H1 (cell line): ENCODE measurements at regions not wholly inside any gene's neighbourhood (a gene's known extent, or its start where the extent isn't known, plus 50 kb on each side); places are given as distances from the start of the nearest gene placed in this dataset.

Source experiments
- CTCF ChIA-PET: fragments of 300-600 bp; sonication (Branson Sonifier 250); formaldehyde crosslinking; loops from one replicate; lab custom pipeline; 2021; ENCODE audit not compliant: partially characterized antibody; lab: Charles Lee
- POLR2A ChIA-PET: fragments of 300-600 bp; sonication (Branson Sonifier 250); formaldehyde crosslinking; loops from one replicate; lab custom pipeline; 2021; ENCODE audit warnings: inconsistent platforms; ENCODE audit not compliant: partially characterized antibody; lab: Charles Lee
- DNase-seq, 2 experiments: peaks; one replicate each; pipeline versions ENCODE4 v3.0.0 to v3.0.0-alpha.2; 2010 to 2022; ENCODE audit warnings: low spot score in 2 of 2, low read depth in 1 of 2, mixed read lengths in 1 of 2
- FAIRE-seq: peaks from 2 replicates; lab custom pipeline; 2011; peaks lifted over from hg19 to GRCh38; lab: Jason Lieb, UNC
- H2AFZ ChIP-seq: 2 replicates; pipeline ENCODE4 v1.8.1; 2012; ENCODE audit warnings: low read length, inconsistent platforms
- H2AK5ac ChIP-seq: 2 replicates; pipeline ENCODE4 v1.6.1; 2013; ENCODE audit warnings: low read depth, low read length
- H2BK120ac ChIP-seq: replicated peaks from 2 replicates; pipeline ENCODE3; 2013; ENCODE audit warnings: low read depth, low read length, inconsistent platforms
- H2BK12ac ChIP-seq: 2 replicates; pipeline ENCODE4 v1.6.1; 2013; ENCODE audit warnings: low read depth, low read length
- H2BK15ac ChIP-seq: 2 replicates; pipeline ENCODE4 v1.6.1; 2013; ENCODE audit warnings: low read length
- H2BK20ac ChIP-seq: 2 replicates; pipeline ENCODE4 v1.6.1; 2013; ENCODE audit warnings: low read length
- H2BK5ac ChIP-seq: 2 replicates; pipeline ENCODE4 v1.6.1; 2013; ENCODE audit warnings: low read depth, low read length
- H3K14ac ChIP-seq: 2 replicates; pipeline ENCODE4 v1.6.1; 2013; ENCODE audit warnings: inconsistent platforms; ENCODE audit not compliant: insufficient read length
- H3K18ac ChIP-seq: 2 replicates; pipeline ENCODE4 v1.6.1; 2013; ENCODE audit warnings: low read length; ENCODE audit errors: extremely low read depth
- H3K23ac ChIP-seq: 2 replicates; pipeline ENCODE4 v1.6.1; 2013; ENCODE audit warnings: inconsistent platforms; ENCODE audit not compliant: insufficient read length
- H3K23me2 ChIP-seq: 2 replicates; pipeline ENCODE4 v1.6.1; 2013; ENCODE audit warnings: low read depth, low read length
- H3K27ac ChIP-seq: 2 replicates; pipeline ENCODE4 v1.6.1; 2011; ENCODE audit warnings: low read depth, low read length, inconsistent platforms
- H3K27me3 ChIP-seq, 4 experiments: replicated peaks in 1 of 4; 1 replicate in 1 of 4; 2 replicates in 3 of 4; pipeline versions ENCODE4 v1.6.1 to v1.8.1; 2011 to 2013; ENCODE audit warnings: low read length in 3 of 4, mild to moderate bottlenecking in 3 of 4, inconsistent platforms in 2 of 4, mixed read lengths in 2 of 4, moderate library complexity in 1 of 4; ENCODE audit not compliant: control insufficient read depth in 3 of 4, insufficient read depth in 3 of 4; ENCODE audit errors: extremely low read depth in 1 of 4
- H3K36me3 ChIP-seq, 4 experiments: 2 replicates each; pipeline versions ENCODE4 v1.6.1 to v1.8.1; 2011 to 2013; ENCODE audit warnings: mild to moderate bottlenecking in 4 of 4, low read length in 3 of 4, moderate library complexity in 2 of 4, control low read depth in 1 of 4, inconsistent platforms in 1 of 4; ENCODE audit not compliant: insufficient read depth in 4 of 4, control insufficient read depth in 2 of 4
- H3K4ac ChIP-seq: replicated peaks from 2 replicates; pipeline ENCODE3; 2013; ENCODE audit warnings: low read length, low read depth, mixed read lengths, inconsistent platforms; ENCODE audit not compliant: insufficient read length
- H3K4me1 ChIP-seq, 4 experiments: replicated peaks in 1 of 4; 1 replicate in 1 of 4; 2 replicates in 3 of 4; pipeline versions ENCODE4 v1.6.1 to v1.8.1; 2011 to 2013; ENCODE audit warnings: low read length in 3 of 4, inconsistent platforms in 2 of 4, mixed read lengths in 1 of 4; ENCODE audit not compliant: insufficient read depth in 4 of 4, control insufficient read depth in 3 of 4
- H3K4me2 ChIP-seq, 2 experiments: 2 replicates each; pipeline versions ENCODE4 v1.6.1 to v1.8.1; 2011 to 2013; ENCODE audit warnings: low read depth in 2 of 2, low read length in 2 of 2, control low read depth in 1 of 2, inconsistent platforms in 1 of 2, mild to moderate bottlenecking in 1 of 2; ENCODE audit not compliant: insufficient read depth in 1 of 2
- H3K4me3 ChIP-seq, 4 experiments: fragments of 200-600, 300-600 bp in 1 of 4; sonication (generic), shearing (Covaris generic), sonication (Bioruptor Twin) in 1 of 4; 2 replicates each; pipeline versions ENCODE4 v1.5.1 to v1.8.1; 2011 to 2016; ENCODE audit warnings: low read length in 4 of 4, low read depth in 3 of 4, control low read depth in 2 of 4, inconsistent platforms in 2 of 4, mild to moderate bottlenecking in 2 of 4, mixed read lengths in 1 of 4, moderate library complexity in 1 of 4; ENCODE audit not compliant: insufficient read depth in 2 of 4; ENCODE audit errors: extremely low read depth in 1 of 4
- H3K56ac ChIP-seq: replicated peaks from 2 replicates; pipeline ENCODE3; 2013; ENCODE audit warnings: low read depth, mild to moderate bottlenecking, mixed read lengths, low read length, inconsistent platforms; ENCODE audit not compliant: insufficient read length
- H3K79me1 ChIP-seq: 2 replicates; pipeline ENCODE4 v1.6.1; 2013; ENCODE audit warnings: low read depth, low read length, control low read depth
- H3K79me2 ChIP-seq, 2 experiments: 2 replicates each; pipeline versions ENCODE4 v1.6.1 to v1.8.1; 2012 to 2013; ENCODE audit warnings: low read length in 2 of 2, mild to moderate bottlenecking in 2 of 2, inconsistent platforms in 1 of 2; ENCODE audit not compliant: insufficient read depth in 2 of 2, control insufficient read depth in 1 of 2
- H3K9ac ChIP-seq, 4 experiments: replicated peaks in 1 of 4; 1 replicate in 1 of 4; 2 replicates in 3 of 4; pipeline versions ENCODE4 v1.6.1 to v1.8.1; 2011 to 2013; ENCODE audit warnings: low read depth in 3 of 4, low read length in 3 of 4, control low read depth in 2 of 4, mild to moderate bottlenecking in 2 of 4, moderate library complexity in 2 of 4, inconsistent platforms in 1 of 4; ENCODE audit errors: extremely low read depth in 1 of 4
- H3K9me3 ChIP-seq, 2 experiments: 2 replicates each; pipeline versions ENCODE4 v1.6.1 to v1.8.1; 2012 to 2013; ENCODE audit warnings: mild to moderate bottlenecking in 2 of 2, moderate library complexity in 2 of 2, control low read depth in 1 of 2, inconsistent platforms in 1 of 2, low read depth in 1 of 2, low read length in 1 of 2, mixed read lengths in 1 of 2; ENCODE audit not compliant: insufficient read depth in 2 of 2
- H4K20me1 ChIP-seq, 2 experiments: replicated peaks in 1 of 2; 2 replicates each; pipeline versions ENCODE3 to v1.8.1; 2011 to 2013; ENCODE audit warnings: inconsistent platforms in 2 of 2, low read length in 2 of 2, mild to moderate bottlenecking in 1 of 2; ENCODE audit not compliant: insufficient read depth in 2 of 2, control insufficient read depth in 1 of 2
- H4K5ac ChIP-seq: 2 replicates; pipeline ENCODE4 v1.6.1; 2013; ENCODE audit warnings: low read length, low read depth, mixed read lengths, inconsistent platforms; ENCODE audit not compliant: insufficient read length
- H4K8ac ChIP-seq: 2 replicates; pipeline ENCODE4 v1.8.0; 2013; ENCODE audit warnings: mild to moderate bottlenecking, moderate library complexity, low read length, inconsistent platforms; ENCODE audit not compliant: insufficient read depth; ENCODE audit errors: extremely low read depth
- H4K91ac ChIP-seq: replicated peaks from 2 replicates; pipeline ENCODE3; 2013; ENCODE audit warnings: low read length, mixed read lengths, inconsistent platforms; ENCODE audit not compliant: insufficient read length
- ATF3 ChIP-seq: IDR thresholded peaks from 2 replicates; pipeline ENCODE4 v1.6.1; 2011; ENCODE audit warnings: low read depth, mild to moderate bottlenecking, low read length; ENCODE audit not compliant: insufficient read depth
- BCL11A ChIP-seq, 2 experiments: IDR thresholded peaks; one replicate each; pipeline ENCODE4 v1.6.1; 2011; ENCODE audit warnings: low read depth in 2 of 2, low read length in 2 of 2, mild to moderate bottlenecking in 2 of 2
- CHD2 ChIP-seq: IDR thresholded peaks from 2 replicates; pipeline ENCODE4 v1.6.1; 2012; ENCODE audit warnings: low read length, improper control_type of control experiment
- GABPA ChIP-seq: IDR thresholded peaks from 2 replicates; pipeline ENCODE4 v1.6.1; 2011; ENCODE audit warnings: mild to moderate bottlenecking, low read length, moderate library complexity, borderline replicate concordance; ENCODE audit not compliant: insufficient read depth
- POU5F1 ChIP-seq: IDR thresholded peaks from 2 replicates; pipeline ENCODE4 v1.6.1; 2011; ENCODE audit warnings: low read depth, mild to moderate bottlenecking, low read length, moderate library complexity
- RFX5 ChIP-seq: IDR thresholded peaks from 2 replicates; pipeline ENCODE4 v1.6.1; 2011; ENCODE audit warnings: low read depth, low read length, improper control_type of control experiment, borderline replicate concordance
- SRF ChIP-seq: IDR thresholded peaks from 2 replicates; pipeline ENCODE4 v1.6.1; 2011; ENCODE audit warnings: mild to moderate bottlenecking, low read depth, low read length, moderate library complexity
- WGBS, 2 experiments: shearing (Covaris generic) in 1 of 2; methylation state at CpG; one replicate each; pipeline versions ENCODE4 v1.1.6 to v1.1.7; 2013 to 2015; ENCODE audit warnings: low lambda C conversion rate in 2 of 2, mixed read lengths in 2 of 2, inconsistent platforms in 1 of 2, low coverage in 1 of 2, missing lambda C conversion rate in 1 of 2; ENCODE audit not compliant: insufficient replicate concordance in 2 of 2, insufficient coverage in 1 of 2, insufficient read length in 1 of 2; ENCODE audit errors: extremely low coverage in 1 of 2, missing lambda C conversion rate in 1 of 2; 5-methylcytosine and 5-hydroxymethylcytosine counted together

GRCh38 chr12:97288531-97288930 is 174.1 kb upstream of the RMST start:
- no peak overlapping the region for H4K8ac ChIP-seq
- FAIRE-seq (no peak), DNase-seq (no peak)
- H3K27me3 ChIP-seq = no peaks in the 10 kb centered on the region
- no peak overlapping the region for H2BK15ac ChIP-seq
- H3K14ac ChIP-seq = no peak overlapping the region
- H2AFZ ChIP-seq = no peak overlapping the region
- 77% methylated on average over 3 of the region's 3 CpGs; no CpG with 5 or more reads in 1 of the 2 experiments for WGBS, 2 experiments
- no peaks in the 10 kb centered on the region; a peak in 1 of 8 replicates for H3K36me3 ChIP-seq
- H2BK12ac ChIP-seq = no peak overlapping the region
- H2AK5ac ChIP-seq = no peak overlapping the region
- H3K23me2 ChIP-seq = no peaks in the 10 kb centered on the region
- no peak overlapping the region for H4K5ac ChIP-seq
- H3K56ac ChIP-seq = no peak overlapping the region
- no peak overlapping the region for H3K9ac ChIP-seq
- no peak overlapping the region for H3K4ac ChIP-seq
- H3K79me1 ChIP-seq = no peaks in the 10 kb centered on the region
- no peaks in the 10 kb centered on the region for H3K79me2 ChIP-seq
- no peak overlapping the region for H4K91ac ChIP-seq
- H3K18ac ChIP-seq = no peak overlapping the region
- no peak overlapping the region for H3K4me3 ChIP-seq
- H3K23ac ChIP-seq = no peak overlapping the region
- H2BK5ac ChIP-seq = no peak overlapping the region
- CTCF ChIA-PET = no interaction called here
- TF ChIP-seq BCL11A (IDR thresholded peaks at IDR 0.05; ENCODE audit: low read depth in 2 of 2, low read length in 2 of 2) = no peak
- TF ChIP-seq POU5F1 = no peak
- no peak for TF ChIP-seq GABPA
- no peak for TF ChIP-seq ATF3
- TF ChIP-seq CHD2 = no peak
- TF ChIP-seq SRF = no peak
- TF ChIP-seq RFX5 = no peak
- TF ChIP-seq, all 59 proteins: peak for 0
- peaks cover 0 to 2% (median 0%) of the 10 kb centered on the region in 4 experiments; a peak in 2 of 7 replicates for H3K4me1 ChIP-seq
- H3K9me3 ChIP-seq = peaks cover 0 to 2% of the 10 kb centered on the region in 2 experiments; a peak in 1 of 4 replicates
- no peak overlapping the region for H3K4me2 ChIP-seq
- no peak overlapping the region for H2BK20ac ChIP-seq
- H2BK120ac ChIP-seq = no peak overlapping the region
- no peaks in the 10 kb centered on the region for H4K20me1 ChIP-seq
- POLR2A ChIA-PET = no interaction called here
- no peak overlapping the region for H3K27ac ChIP-seq
